LNCaP clone FGC (cell line): ENCODE measurements at regions not wholly inside any gene's neighbourhood (a gene's known extent, or its start where the extent isn't known, plus 50 kb on each side); places are given as distances from the start of the nearest gene placed in this dataset.
"Not testable (repeated sequence)": the region's sequence is repeated elsewhere in the genome, so short reads cannot be mapped to it uniquely, and the experiment has no call there.

ENCODE experiments used
- DNase-seq: peaks from one replicate; pipeline ENCODE4 v3.0.0-alpha.2; 2011; ENCODE audit warnings: low read depth
- H3K4me3 ChIP-seq: 2 replicates; pipeline ENCODE4 v1.5.1; 2011; ENCODE audit warnings: mild to moderate bottlenecking, low read depth, low read length, control low read depth
- TF ChIP-seq, protein P1 (sequence below): IDR thresholded peaks from 2 replicates; pipeline ENCODE4 v1.5.1; 2012; ENCODE audit warnings: mild to moderate bottlenecking; ENCODE audit not compliant: control insufficient read depth, insufficient read depth; ENCODE audit errors: extremely low read depth

DNA sequence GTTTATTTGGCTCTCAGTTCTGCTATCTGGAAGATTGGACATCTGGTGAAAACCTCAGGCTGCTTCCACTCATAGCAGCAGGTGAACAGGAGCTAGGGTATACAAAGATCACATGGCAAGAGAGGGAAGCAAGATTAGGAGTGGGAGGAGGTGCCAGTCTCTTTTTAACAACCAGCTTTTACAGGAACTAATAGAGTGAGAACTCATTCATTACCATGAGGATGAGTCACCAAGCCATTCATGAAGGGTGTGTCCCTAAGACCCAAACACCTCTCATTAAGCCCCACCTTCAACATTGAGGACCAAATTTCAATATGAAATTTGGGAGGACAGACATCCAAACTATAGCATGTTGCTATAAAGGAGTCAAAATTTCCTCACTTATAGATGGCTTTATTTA is 85.4 kb upstream of the HCRTR2 start:
- TF ChIP-seq, protein P1, sequence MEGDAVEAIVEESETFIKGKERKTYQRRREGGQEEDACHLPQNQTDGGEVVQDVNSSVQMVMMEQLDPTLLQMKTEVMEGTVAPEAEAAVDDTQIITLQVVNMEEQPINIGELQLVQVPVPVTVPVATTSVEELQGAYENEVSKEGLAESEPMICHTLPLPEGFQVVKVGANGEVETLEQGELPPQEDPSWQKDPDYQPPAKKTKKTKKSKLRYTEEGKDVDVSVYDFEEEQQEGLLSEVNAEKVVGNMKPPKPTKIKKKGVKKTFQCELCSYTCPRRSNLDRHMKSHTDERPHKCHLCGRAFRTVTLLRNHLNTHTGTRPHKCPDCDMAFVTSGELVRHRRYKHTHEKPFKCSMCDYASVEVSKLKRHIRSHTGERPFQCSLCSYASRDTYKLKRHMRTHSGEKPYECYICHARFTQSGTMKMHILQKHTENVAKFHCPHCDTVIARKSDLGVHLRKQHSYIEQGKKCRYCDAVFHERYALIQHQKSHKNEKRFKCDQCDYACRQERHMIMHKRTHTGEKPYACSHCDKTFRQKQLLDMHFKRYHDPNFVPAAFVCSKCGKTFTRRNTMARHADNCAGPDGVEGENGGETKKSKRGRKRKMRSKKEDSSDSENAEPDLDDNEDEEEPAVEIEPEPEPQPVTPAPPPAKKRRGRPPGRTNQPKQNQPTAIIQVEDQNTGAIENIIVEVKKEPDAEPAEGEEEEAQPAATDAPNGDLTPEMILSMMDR, result no peak
- DNase-seq, result no peak
- H3K4me3 ChIP-seq, result no peak overlapping the region

DNA sequence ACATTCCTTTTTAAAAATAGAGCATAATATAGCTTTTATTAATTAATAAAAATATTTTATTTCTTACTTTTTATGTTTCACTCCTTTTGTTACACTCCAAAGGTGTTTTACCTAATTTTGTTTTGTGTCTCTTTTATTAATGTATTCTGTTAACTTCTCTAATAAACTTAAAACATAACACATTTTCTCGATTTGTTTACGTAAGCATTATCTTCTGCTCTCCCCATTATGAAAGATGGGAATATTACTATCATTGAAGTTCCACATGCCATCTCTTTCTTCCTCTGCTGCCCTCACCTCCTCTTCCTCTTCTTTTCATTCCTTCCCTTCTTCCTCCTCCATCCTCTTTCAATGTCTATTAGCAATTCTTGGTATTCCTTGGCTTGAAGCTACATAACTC is 85.0 kb upstream of the HCRTR2 start:
- TF ChIP-seq, protein P1, result no peak
- no peak overlapping the region for H3K4me3 ChIP-seq
- DNase-seq, result no peak

DNA sequence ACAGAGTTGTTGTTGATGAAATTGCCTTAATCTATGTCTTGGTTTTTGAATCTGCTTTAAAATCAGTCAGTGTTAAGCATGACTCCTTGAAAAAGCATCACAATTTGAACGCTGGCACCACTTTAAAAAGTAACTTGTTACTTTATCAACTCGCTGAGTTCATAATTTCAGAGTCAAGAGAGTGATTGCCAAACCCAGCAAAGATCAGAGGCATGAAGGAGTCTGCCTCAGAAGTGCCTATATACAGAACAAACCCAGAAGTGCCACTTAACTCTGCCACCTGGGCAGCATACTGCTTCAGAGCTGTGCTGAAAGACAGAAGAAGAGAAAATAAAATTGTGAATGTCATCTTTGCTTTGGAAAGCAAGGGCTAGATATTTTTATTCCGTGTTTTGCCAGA is 73.6 kb upstream of the HCRTR2 start:
- no peak for DNase-seq
- TF ChIP-seq, protein P1, result no peak

DNA sequence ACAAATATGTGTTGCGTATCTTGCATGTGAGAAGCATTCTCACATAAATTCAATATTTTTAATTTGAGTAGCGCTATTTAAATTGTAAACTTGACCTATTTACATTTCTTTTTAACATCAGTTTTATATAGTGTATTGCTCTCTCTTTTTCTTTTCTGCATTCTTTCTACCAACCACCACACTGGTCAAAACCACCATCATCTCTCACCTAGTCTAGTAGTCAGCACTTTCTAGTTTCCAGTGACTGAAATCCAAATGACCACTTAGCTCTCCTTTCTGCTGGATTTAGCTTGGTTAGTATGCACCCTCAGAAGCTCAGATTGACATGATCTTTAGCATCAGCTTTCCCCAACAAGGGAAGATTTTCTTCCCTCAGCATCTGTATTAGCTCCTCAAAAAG is 73.2 kb upstream of the HCRTR2 start:
- DNase-seq, result no peak
- H3K4me3 ChIP-seq, result no peak overlapping the region
- TF ChIP-seq, protein P1, result no peak

More for the DNA sequence above, 73.6 kb upstream of the HCRTR2 start:
- H3K4me3 ChIP-seq, result no peak overlapping the region

DNA sequence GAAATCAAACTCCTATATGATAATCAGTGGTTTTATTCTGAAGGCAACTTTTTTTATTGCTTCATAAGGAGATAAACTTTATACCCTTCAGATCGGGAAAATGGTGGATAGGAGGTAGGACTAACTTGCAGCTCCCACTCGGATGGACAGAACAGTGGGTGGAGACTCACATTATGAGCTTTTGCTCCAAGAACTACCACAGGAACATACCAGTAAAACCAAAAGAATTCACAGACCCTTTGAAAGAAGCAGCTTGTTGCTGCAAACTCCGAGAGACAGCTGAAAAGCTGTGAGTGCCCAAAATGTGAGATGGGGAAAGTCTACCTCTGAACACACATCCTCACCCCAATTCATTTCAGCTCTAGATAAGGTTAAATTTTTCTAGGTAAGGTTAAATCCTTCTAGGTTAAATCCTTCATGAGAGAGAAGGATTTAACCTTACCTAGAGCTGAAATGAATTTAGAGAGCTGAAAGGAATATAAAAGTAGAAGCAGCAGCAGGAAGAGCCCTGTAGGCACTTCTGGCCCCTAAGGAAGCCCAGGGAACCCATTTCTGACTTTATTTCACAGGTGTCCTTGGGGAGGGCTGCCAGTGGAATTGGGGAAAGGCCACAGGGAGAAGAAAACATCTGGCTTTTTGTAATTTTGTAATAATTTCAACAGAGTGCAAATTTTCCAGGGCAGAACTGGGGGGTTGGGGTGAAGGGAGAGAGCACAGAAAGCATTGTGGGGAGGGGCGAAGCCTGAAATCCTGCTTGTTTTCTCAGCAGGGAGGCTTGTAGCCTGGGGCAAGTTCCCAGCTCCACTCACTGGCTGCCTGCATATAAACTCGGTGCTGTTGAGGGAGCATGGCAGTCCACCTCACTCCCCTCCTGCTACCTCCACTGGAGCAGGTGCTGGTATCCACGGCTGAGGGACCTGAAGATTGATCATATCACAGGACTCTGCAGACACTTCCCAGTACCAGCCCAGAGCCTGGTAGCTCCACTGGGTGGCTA is 65.9 kb upstream of the HCRTR2 start:
- TF ChIP-seq, protein P1, result no peak
- DNase-seq, result no peak
- H3K4me3 ChIP-seq, result no peak overlapping the region

DNA sequence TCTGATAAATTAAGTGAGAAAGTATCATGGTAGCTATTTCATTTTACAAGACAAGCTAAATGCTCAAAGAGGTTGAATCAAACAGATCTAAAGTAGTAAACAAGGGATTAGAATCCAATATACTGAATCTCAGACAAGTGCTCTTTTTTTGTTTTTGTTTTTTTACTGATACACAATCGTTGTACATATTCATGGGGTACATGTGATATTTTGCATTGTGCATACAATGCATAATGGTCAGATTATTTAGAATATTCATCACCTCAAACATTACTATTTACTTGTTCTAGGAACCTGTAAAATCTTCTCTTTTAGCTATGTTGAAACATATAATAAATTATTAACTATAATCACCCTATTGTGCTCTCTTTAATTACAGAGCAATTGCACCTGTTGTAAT is 57.0 kb upstream of the HCRTR2 start:
- no peak overlapping the region for H3K4me3 ChIP-seq
- DNase-seq, result no peak
- TF ChIP-seq, protein P1, result no peak

DNA sequence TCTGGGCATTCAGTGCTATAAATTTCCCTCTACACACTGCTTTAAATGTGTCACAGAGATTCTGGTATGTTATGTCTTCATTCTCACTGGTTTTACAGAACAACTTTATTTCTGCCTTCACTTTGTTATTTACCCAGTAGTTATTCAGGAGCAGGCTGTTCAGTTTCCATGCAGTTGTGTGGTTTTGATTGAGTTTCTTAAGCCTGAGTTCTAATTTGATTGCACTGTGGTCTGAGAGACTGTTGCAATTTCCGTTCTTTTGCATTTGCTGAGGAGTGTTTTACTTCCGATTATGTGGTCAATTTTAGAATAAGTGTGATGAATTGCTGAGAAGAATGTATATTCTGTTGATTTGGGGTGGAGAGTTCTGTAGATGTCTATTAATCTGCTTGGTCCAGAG is 50.1 kb upstream of the HCRTR2 start:
- not testable (repeated sequence) for H3K4me3 ChIP-seq

More for the DNA sequence above, 50.1 kb upstream of the HCRTR2 start:
- not testable (repeated sequence) for DNase-seq
